ENCODE measurements at regions not wholly inside any gene's neighbourhood (a gene's known extent, or its start where the extent isn't known, plus 50 kb on each side); places are given as distances from the start of the nearest gene placed in this dataset.

DNA sequence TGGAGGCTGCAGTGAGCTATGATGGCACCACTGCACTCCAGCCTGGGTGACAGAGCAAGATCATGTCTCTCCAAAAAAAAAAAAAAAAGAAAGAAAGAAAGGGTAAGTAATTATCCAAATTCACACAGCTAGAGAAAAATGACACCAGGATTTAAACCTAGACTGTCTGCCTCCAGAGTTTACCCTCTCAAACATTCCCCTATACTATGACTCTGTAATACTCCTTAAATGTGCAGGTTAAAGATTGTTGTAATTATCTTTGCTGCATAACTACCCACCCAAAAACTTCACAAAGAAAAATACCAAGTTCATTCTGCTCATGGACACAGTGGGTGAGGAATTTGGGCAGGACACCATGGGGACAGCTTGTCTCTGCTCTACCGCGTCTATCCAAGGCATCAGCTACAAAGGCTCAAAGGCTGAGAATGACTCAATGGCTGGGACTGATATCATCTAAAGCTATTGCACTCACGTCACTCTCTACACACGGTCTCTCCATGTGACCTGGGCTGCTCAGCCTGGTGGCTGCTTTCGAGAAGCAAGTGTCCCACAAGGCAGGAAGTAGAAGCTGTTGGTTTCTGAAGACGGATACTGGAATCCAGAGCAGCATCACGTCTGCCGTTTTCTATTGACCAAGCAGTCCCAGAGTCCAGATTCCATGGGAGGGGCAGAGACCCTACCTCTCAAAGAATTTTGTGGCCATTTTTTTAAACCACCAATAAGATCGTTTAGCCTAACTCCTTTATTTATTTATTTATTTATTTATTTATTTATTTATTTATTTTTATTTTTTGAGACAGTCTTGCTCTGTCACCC is 185.7 kb upstream of the AUTS2 start:
- TF ChIP-seq, protein P1, sequence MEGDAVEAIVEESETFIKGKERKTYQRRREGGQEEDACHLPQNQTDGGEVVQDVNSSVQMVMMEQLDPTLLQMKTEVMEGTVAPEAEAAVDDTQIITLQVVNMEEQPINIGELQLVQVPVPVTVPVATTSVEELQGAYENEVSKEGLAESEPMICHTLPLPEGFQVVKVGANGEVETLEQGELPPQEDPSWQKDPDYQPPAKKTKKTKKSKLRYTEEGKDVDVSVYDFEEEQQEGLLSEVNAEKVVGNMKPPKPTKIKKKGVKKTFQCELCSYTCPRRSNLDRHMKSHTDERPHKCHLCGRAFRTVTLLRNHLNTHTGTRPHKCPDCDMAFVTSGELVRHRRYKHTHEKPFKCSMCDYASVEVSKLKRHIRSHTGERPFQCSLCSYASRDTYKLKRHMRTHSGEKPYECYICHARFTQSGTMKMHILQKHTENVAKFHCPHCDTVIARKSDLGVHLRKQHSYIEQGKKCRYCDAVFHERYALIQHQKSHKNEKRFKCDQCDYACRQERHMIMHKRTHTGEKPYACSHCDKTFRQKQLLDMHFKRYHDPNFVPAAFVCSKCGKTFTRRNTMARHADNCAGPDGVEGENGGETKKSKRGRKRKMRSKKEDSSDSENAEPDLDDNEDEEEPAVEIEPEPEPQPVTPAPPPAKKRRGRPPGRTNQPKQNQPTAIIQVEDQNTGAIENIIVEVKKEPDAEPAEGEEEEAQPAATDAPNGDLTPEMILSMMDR (IDR thresholded peaks at IDR 0.05; ENCODE audit: low read length): no peak
- no peak for TF ChIP-seq EZH2phosphoT487 (IDR thresholded peaks at IDR 0.05; ENCODE audit: low read length)
